GM13977 (cell line): ENCODE measurements at regions not wholly inside any gene's neighbourhood (a gene's known extent, or its start where the extent isn't known, plus 50 kb on each side); places are given as distances from the start of the nearest gene placed in this dataset.

Experiments
- DNase-seq: peaks from one replicate; pipeline ENCODE4 v3.0.0; 2012; ENCODE audit warnings: low spot score
- in situ Hi-C: fragments of 300-500 bp; cut with MboI; formaldehyde crosslinking; loops from one replicate; pipeline ENCODE4 v1.12.0; 2022; ENCODE audit warnings: low sequenced_read_pairs, low pct_unique_long_range_greater_than_20kb, mixed read lengths, inconsistent platforms; ENCODE audit not compliant: unreplicated experiment
- TF ChIP-seq, protein P1 (sequence below): IDR thresholded peaks from 2 replicates; pipeline ENCODE4 v1.5.1; 2012; ENCODE audit warnings: mild to moderate bottlenecking, control low read depth; ENCODE audit not compliant: insufficient read depth; ENCODE audit errors: extremely low read depth, missing control alignments

DNA sequence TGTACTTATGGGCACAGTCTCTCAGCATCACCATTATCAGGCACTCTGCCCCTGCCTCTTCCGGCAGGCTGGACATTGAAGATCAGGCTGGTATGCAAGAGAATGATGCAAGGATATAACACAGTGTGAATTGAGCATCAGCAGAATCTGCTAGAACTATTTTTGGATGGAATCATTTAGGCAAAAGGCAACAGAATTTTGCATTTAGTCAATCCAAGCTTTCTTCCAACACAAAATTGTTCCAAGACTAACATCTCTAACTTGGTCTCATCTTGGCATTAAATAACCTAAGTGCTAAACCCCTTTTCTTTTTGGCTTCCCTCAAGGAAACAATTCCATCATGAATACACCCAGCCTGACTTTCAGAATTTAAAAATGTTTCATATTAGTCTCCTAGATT is 339.9 kb downstream of the PRELID2 start:
- no peak for DNase-seq
- in situ Hi-C loops = no loop called here

DNA sequence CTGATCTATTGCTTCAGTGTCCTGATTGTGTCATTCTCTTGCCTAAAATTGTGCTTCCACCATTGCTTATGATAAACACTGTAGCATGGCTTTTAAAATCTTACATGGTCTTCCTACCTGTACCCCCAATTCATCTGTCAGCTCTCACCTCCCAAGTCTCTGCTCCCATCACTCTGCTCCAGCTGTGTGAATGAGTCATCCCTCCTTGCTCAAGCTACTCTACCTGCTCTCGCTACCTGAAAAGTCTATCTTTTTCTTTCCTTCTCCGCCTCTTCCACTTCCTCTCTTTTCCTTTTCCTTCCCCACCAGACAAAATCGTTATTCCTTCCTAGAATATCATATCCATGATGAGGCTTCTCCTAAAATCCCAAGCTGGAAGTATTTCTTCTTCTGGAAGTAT is 341.7 kb downstream of the PRELID2 start:
- DNase-seq = no peak
- TF ChIP-seq, protein P1, sequence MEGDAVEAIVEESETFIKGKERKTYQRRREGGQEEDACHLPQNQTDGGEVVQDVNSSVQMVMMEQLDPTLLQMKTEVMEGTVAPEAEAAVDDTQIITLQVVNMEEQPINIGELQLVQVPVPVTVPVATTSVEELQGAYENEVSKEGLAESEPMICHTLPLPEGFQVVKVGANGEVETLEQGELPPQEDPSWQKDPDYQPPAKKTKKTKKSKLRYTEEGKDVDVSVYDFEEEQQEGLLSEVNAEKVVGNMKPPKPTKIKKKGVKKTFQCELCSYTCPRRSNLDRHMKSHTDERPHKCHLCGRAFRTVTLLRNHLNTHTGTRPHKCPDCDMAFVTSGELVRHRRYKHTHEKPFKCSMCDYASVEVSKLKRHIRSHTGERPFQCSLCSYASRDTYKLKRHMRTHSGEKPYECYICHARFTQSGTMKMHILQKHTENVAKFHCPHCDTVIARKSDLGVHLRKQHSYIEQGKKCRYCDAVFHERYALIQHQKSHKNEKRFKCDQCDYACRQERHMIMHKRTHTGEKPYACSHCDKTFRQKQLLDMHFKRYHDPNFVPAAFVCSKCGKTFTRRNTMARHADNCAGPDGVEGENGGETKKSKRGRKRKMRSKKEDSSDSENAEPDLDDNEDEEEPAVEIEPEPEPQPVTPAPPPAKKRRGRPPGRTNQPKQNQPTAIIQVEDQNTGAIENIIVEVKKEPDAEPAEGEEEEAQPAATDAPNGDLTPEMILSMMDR = no peak
- in situ Hi-C loops = no loop called here

More for the DNA sequence above, 339.9 kb downstream of the PRELID2 start:
- TF ChIP-seq, protein P1 = no peak

DNA sequence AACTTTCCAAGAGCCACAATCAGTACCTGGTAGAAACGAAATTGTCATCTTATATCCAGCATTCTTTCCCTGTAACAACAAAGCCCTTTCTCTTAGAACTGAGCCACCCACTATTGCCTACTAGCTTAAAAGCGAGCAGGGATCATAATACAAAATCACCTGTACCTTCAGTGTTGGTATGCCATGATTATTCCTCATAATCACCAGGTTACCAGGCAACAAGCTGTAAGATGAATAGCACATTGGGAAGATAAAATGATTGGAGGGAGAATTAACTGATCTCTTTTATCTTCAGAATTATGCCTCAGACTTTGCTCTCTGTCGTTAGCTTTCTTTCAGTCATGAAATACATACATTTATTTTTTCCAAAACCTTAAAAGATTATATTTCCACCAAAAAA is 345.6 kb downstream of the PRELID2 start:
- no peak for DNase-seq
- in situ Hi-C loops = no loop called here
- TF ChIP-seq, protein P1 = no peak

DNA sequence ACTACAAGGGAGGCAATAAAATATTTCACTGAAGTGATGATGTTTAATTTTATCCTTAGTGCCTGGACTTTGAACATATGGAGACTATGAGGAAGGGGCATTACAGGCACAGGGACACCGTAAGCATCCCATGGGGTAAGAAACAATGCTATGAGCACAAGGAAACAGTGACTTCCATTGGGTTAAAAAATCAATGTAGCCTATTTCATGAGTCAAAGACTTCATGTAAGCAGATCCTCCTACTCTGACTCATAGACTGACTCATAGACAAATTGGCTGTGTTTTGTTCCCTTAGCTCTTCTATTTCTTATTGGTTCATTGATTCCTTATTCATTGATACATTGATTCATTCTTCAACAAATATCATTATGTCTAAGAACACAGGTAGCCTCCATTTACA is 351.0 kb downstream of the PRELID2 start:
- DNase-seq = no peak
- in situ Hi-C loops = no loop called here
- TF ChIP-seq, protein P1 = no peak

DNA sequence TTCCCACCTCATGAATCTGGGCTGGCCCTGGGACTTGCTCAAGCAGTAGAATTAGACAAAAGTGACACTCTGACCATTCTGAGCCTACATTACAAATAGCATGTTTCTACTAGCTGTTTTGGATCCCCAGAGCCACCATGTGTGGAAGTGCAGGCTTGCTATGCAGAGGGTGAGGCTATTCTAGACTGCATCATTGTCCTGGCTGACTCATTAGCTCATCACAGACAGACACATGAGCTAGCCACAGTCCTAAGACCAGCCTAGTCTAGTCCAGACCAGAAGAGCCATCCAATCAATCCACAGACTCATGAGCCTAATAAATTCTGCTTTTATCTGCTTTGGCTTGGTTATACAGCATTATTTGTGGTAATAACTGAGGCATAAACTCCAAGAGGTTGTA is 351.9 kb downstream of the PRELID2 start:
- TF ChIP-seq, protein P1 = no peak
- in situ Hi-C loops = no loop called here
- no peak for DNase-seq

DNA sequence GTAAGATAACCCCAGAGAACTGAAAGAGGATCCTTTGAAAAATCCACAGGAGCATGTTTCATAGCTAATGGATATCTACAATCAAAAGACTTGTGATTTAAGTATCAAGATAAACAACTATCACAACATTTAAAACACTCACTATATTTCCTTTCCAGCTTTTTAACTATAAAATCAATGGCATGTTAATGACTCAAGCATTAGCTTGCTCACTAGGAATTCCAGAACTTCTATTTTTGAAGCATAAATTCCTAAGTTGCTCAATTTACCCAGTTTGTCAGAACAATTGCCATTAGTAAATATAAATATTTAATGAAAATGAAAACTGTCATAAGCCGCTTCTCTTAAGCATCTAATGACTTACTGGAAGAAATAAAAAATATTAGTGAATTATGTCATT is 355.3 kb downstream of the PRELID2 start:
- TF ChIP-seq, protein P1 = no peak
- no peak for DNase-seq
- in situ Hi-C loops = no loop called here

DNA sequence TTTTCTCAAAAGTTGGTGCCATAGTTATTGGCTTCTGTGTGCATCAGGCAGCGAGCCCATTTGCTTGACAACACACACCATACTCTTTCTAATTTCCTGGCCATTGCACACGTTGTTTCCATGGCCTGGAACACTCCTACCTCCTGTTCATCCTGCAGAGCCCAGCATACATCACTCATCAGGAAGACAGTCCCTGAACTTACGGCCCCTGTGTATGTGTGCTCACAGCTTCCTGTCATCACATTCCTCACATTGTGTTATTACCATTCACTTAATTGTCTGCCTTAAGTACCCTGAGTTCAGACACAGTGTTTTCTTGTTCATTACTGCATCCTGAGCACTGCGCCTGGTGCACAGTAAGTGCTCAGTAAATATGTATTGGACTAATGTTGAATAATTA is 355.9 kb downstream of the PRELID2 start:
- in situ Hi-C loops = no loop called here
- no peak for DNase-seq
- TF ChIP-seq, protein P1 = no peak
